Fibroblast of mammary gland (primary cell): ENCODE measurements at regions not wholly inside any gene's neighbourhood (a gene's known extent, or its start where the extent isn't known, plus 50 kb on each side); places are given as distances from the start of the nearest gene placed in this dataset.
A peak's percentile ranks its signal among the peaks of the same experiment; 100 is the strongest.

ENCODE experiments used
- DNase-seq: peaks from one replicate; pipeline ENCODE4 v3.0.0-alpha.2; 2010; ENCODE audit warnings: low read depth
- H3K4me3 ChIP-seq: 2 replicates; pipeline ENCODE4 v1.5.1; 2011; ENCODE audit warnings: low read depth, mild to moderate bottlenecking, low read length, moderate library complexity; ENCODE audit not compliant: control insufficient read depth
- TF ChIP-seq, protein P1 (sequence below): conservative IDR thresholded peaks from 2 replicates; pipeline ENCODE4 v1.5.1; 2011; ENCODE audit warnings: low read depth, low read length, inconsistent platforms; ENCODE audit not compliant: control insufficient read depth, insufficient read depth

DNA sequence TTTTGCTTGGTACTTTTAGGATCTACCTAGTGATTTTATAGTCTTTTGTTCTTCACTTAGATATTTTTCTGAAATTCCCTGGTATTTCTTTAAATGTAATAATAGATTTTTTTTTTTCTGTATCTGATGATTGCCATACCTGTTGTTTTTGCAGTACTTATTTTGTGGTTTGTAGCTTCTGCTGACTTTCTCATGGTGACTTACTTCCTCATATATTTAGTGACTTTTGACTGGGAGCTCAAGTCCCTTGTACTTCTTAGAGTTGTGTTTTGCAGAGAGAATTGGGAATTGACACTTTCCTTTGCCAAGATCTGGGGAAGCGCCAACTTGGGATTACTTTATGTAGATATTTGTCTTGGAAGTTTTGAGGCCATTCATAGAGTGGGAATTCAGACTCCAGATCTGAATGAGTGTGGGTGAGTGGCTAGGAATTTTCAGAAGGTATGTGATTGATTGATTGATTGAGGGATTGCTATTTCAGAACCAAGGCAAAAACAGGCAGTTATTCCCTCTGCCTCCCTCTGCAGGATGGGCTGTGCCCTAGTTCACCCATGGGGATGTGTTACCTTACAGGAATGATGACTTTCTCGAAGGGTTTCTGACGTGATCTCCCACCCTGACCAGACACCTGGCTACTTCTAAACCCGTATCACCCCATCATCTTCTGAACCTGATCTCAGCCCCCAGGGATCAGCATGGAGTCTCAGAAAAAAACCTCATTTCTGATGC is 219.5 kb downstream of the URB2 start:
- no peak for DNase-seq

DNA sequence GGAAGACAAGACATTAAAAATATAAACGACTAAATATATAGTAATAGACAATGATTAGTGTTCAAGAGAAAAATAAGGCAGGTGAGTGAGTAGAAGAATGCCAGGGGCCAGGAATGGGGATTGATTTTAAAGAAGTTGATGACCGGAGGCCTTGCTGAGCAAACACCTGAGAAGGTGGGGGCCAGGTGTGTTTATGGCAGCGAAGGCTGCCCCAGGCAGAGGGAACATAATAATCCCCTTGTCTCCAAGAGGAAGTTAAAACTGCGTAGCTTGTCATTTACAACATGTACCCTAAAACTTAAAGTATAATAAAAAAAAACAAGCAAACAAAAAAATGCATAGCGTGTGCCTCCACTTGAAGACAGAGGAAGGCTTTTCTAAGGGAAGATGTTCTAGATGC is 220.3 kb downstream of the URB2 start:
- TF ChIP-seq, protein P1, sequence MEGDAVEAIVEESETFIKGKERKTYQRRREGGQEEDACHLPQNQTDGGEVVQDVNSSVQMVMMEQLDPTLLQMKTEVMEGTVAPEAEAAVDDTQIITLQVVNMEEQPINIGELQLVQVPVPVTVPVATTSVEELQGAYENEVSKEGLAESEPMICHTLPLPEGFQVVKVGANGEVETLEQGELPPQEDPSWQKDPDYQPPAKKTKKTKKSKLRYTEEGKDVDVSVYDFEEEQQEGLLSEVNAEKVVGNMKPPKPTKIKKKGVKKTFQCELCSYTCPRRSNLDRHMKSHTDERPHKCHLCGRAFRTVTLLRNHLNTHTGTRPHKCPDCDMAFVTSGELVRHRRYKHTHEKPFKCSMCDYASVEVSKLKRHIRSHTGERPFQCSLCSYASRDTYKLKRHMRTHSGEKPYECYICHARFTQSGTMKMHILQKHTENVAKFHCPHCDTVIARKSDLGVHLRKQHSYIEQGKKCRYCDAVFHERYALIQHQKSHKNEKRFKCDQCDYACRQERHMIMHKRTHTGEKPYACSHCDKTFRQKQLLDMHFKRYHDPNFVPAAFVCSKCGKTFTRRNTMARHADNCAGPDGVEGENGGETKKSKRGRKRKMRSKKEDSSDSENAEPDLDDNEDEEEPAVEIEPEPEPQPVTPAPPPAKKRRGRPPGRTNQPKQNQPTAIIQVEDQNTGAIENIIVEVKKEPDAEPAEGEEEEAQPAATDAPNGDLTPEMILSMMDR, result no peak
- H3K4me3 ChIP-seq, result no peak overlapping the region
- no peak for DNase-seq

More for the DNA sequence above, 219.5 kb downstream of the URB2 start:
- H3K4me3 ChIP-seq, result no peak overlapping the region
- TF ChIP-seq, protein P1, result no peak

DNA sequence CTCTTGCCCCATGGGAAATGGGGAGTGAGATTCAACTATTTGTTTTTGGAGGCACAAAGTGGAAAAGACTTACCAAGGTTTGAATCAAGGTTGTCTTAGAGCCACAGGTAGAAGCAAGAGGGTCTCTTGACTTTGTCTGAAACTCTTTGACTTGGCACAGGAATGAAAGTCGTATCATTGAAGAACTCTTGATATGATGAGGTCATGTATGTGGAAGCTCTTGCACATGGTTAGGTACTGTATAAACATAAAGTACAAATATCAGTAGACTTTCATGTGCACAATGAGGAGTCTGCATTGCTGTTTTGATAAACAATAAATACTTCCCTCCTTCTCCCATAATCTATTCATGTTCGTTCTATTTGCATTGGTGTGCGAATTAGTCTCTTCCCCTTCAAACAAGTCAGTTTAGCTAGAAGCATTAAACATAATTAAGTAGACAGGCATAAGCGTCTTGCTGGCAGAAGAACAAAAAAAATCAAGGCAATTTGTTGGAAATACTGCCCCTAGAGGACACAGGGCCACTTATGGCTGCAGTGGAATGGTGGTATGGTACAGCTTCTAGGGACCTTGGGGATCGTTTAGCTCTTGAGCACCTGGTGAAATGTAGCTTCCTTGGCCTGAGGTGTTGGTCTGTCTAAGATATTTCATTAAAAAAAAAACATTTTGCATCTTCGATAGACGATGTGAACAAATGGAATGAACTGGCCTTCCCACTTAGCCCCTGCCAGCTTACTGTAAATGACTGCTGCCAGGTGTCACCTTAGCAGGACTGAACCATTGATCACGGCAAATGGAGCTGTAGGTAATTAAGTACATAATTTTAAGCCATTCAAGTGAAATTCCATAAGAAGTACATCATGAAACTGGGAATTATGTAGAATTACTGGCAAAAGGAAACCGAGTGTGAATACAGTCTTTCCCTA is 218.0 kb upstream of the GALNT2 start:
- TF ChIP-seq, protein P1, result peak; percentile 58
- no peak overlapping the region for H3K4me3 ChIP-seq
- DNase-seq, result peak; percentile 37

DNA sequence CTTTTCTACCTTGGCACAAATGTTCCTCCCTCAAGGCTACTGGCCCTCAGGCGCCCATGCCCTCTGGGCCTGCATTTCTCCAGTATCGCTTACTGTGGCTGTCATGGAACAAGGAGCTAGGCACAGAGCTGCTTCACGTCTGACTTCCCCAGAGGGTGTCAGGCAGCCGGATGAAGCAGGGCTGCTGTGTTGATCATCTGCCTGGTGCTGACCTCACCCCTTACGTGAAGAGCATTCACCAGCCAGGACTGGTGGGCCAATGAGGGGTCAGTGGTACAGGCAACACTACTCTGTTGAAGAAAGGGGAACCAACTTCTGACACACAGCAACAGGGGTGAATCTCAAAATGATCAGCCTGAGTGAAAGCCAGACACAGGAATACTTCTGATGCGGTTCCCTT is 215.5 kb upstream of the GALNT2 start:
- no peak for DNase-seq
- TF ChIP-seq, protein P1, result no peak
- no peak overlapping the region for H3K4me3 ChIP-seq

DNA sequence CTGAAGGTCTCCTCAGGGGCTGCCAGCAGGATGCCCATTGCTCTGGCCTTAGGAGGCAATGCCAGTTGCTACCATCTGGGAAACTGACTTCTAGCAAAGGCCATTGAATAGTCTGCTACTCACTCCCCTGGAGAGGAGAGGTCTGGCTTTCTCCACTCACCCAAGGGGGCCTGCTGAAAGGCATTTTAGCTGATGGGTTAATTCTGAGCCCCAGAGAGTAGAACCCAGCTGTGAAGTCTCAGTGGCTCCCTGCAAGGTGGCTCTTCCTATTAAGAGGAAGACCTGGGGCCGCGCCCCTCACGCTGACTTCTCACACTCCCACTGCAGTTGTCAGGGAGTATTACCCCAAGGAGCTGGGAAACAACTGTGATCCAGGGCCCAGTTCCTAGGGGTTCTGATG is 213.3 kb upstream of the GALNT2 start:
- H3K4me3 ChIP-seq, result no peak overlapping the region
- DNase-seq, result no peak
- TF ChIP-seq, protein P1, result no peak

DNA sequence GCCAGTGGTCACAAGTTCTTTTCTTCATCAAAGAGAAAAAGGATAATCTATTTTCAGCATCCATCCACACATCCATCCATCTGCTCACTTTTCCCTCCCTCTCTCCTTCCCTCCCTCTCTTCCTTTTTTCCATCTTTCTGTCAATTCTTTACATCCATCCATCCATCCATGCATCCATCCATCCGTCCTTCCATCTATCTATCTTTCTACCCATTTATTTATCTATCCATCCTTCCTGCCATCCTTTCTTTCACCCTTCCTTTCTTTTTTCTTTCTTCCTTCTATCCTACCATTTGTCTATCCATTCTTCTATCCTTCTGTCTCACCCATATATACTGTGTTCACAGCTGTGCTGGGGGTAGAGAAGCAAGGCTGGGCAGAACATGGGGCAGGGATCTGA is 212.4 kb upstream of the GALNT2 start:
- no peak overlapping the region for H3K4me3 ChIP-seq
- DNase-seq, result no peak
- TF ChIP-seq, protein P1, result no peak
